GM12864 (cell line): ENCODE measurements at regions not wholly inside any gene's neighbourhood (a gene's known extent, or its start where the extent isn't known, plus 50 kb on each side); places are given as distances from the start of the nearest gene placed in this dataset.

Source experiments
- DNase-seq: peaks from one replicate; pipeline ENCODE4 v3.0.0-alpha.2; 2011; ENCODE audit warnings: low read depth
- H3K4me3 ChIP-seq: 2 replicates; pipeline ENCODE4 v1.5.1; 2011; ENCODE audit warnings: mild to moderate bottlenecking, low read depth, low read length, control low read depth
- CTCF ChIP-seq: IDR thresholded peaks from 2 replicates; pipeline ENCODE4 v1.5.1; 2011; ENCODE audit warnings: low read depth, mild to moderate bottlenecking, moderate library complexity, low read length, control low read depth, inconsistent platforms; ENCODE audit errors: missing control alignments

GRCh38 chr15:70257573-70258248 is 160.0 kb upstream of the TLE3 start:
- no peak for TF ChIP-seq CTCF
- DNase-seq, result no peak
- H3K4me3 ChIP-seq, result no peak overlapping the region

- no peak overlapping the region for H3K4me3 ChIP-seq
- DNase-seq, result no peak
- TF ChIP-seq CTCF, result no peak
These were observed 159.3 kb upstream of the TLE3 start for GRCh38 chr15:70257047-70257446.

- H3K4me3 ChIP-seq, result no peak overlapping the region
- DNase-seq, result no peak
- no peak for TF ChIP-seq CTCF
These were observed 156.7 kb upstream of the TLE3 start for GRCh38 chr15:70254311-70254869.

- TF ChIP-seq CTCF, result no peak
- no peak for DNase-seq
- no peak overlapping the region for H3K4me3 ChIP-seq
These were observed 155.9 kb upstream of the TLE3 start for GRCh38 chr15:70253461-70254156.

- TF ChIP-seq CTCF, result no peak
- no peak for DNase-seq
These were observed 155.2 kb upstream of the TLE3 start for GRCh38 chr15:70252951-70253320.

GRCh38 chr15:70252056-70252950 is 154.6 kb upstream of the TLE3 start:
- TF ChIP-seq CTCF, result no peak
- H3K4me3 ChIP-seq, result no peak overlapping the region
- DNase-seq, result no peak

More at GRCh38 chr15:70252951-70253320, 155.2 kb upstream of the TLE3 start:
- no peak overlapping the region for H3K4me3 ChIP-seq
